ENCODE measurements at regions not wholly inside any gene's neighbourhood (a gene's known extent, or its start where the extent isn't known, plus 50 kb on each side); places are given as distances from the start of the nearest gene placed in this dataset.

DNA sequence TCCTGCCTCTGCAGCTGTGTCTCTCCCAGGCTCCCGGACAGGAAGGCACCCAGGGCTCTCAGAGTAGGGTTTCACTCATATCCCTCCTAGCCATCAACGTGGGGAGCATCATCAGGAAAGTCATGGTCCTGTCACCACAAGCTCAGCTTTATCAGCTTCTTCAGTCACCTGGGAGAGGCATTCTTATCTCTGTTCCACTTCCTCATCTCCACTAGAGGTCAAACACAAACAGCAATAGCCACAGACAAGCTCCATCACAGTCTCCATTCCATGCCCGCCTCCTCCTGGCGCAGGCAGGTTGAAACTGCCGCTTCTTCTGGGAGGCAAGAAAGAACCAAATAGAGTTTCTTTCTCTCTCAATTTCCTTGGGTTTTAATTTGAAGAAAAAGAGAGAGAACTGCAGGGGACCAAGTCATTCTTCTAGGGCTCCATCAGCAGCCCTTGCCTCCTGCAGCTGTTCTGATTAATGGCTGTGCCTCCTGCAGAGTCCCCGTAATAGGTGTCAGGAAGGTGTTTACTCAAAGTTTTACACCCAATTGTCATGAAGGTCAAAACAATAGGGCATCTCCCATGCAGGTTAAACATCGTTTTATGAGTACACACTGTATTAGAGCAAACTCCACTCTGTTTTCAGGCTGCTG lies 377.9 kb downstream of the TMEM182 start:
- TF ChIP-seq, protein P1, sequence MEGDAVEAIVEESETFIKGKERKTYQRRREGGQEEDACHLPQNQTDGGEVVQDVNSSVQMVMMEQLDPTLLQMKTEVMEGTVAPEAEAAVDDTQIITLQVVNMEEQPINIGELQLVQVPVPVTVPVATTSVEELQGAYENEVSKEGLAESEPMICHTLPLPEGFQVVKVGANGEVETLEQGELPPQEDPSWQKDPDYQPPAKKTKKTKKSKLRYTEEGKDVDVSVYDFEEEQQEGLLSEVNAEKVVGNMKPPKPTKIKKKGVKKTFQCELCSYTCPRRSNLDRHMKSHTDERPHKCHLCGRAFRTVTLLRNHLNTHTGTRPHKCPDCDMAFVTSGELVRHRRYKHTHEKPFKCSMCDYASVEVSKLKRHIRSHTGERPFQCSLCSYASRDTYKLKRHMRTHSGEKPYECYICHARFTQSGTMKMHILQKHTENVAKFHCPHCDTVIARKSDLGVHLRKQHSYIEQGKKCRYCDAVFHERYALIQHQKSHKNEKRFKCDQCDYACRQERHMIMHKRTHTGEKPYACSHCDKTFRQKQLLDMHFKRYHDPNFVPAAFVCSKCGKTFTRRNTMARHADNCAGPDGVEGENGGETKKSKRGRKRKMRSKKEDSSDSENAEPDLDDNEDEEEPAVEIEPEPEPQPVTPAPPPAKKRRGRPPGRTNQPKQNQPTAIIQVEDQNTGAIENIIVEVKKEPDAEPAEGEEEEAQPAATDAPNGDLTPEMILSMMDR (IDR thresholded peaks at IDR 0.05): no peak
- no peak for TF ChIP-seq POLR2A (IDR thresholded peaks at IDR 0.05)
